GM18861 (cell line): ENCODE measurements at regions not wholly inside any gene's neighbourhood (a gene's known extent, or its start where the extent isn't known, plus 50 kb on each side); places are given as distances from the start of the nearest gene placed in this dataset.
A peak's percentile ranks its signal among the peaks of the same experiment; 100 is the strongest.
"Not testable (repeated sequence)": the region's sequence is repeated elsewhere in the genome, so short reads cannot be mapped to it uniquely, and the experiment has no call there.

ENCODE experiments used
- ATAC-seq: cut with Tn5 transposase; IDR thresholded peaks from one replicate; pipeline ENCODE4 v1.9.1; 2021; ENCODE audit not compliant: unreplicated experiment

GRCh38 chr5:93682471-93683404, 58.7 kb downstream of the POU5F2 start:
- ATAC-seq = not testable (repeated sequence)

- no peak for ATAC-seq
Observed at GRCh38 chr5:93681432-93681831, 60.0 kb downstream of the POU5F2 start.

GRCh38 chr5:93677359-93677891, 64.0 kb downstream of the POU5F2 start:
- no peak for ATAC-seq

GRCh38 chr5:93676704-93677103, 64.7 kb downstream of the POU5F2 start:
- no peak for ATAC-seq

- ATAC-seq = peak; percentile 58
Observed at GRCh38 chr5:93675460-93676450, 65.6 kb downstream of the POU5F2 start.

- peak; percentile 55 for ATAC-seq
Observed at GRCh38 chr5:93674866-93675459, 66.4 kb downstream of the POU5F2 start.

- no peak for ATAC-seq
Observed at GRCh38 chr5:93674138-93674537, 67.3 kb downstream of the POU5F2 start.

GRCh38 chr5:93673316-93673954, 68.0 kb downstream of the POU5F2 start:
- ATAC-seq = no peak

GRCh38 chr5:93665648-93666047, 75.8 kb downstream of the POU5F2 start:
- ATAC-seq = no peak

GRCh38 chr5:93660677-93661076, 77.7 kb downstream of the NR2F1 start:
- no peak for ATAC-seq

- no peak for ATAC-seq
Observed at GRCh38 chr5:93658044-93658443, 75.0 kb downstream of the NR2F1 start.

GRCh38 chr5:93654676-93655075, 71.7 kb downstream of the NR2F1 start:
- no peak for ATAC-seq

GRCh38 chr5:93653716-93654115, 70.7 kb downstream of the NR2F1 start:
- no peak for ATAC-seq

GRCh38 chr5:93649234-93649900, 66.3 kb downstream of the NR2F1 start:
- no peak for ATAC-seq

- no peak for ATAC-seq
Observed at GRCh38 chr5:93644760-93645159, 61.7 kb downstream of the NR2F1 start.
